NCI-H2029 (cell line): ENCODE measurements at regions not wholly inside any gene's neighbourhood (a gene's known extent, or its start where the extent isn't known, plus 50 kb on each side); places are given as distances from the start of the nearest gene placed in this dataset.
"Not testable (repeated sequence)": the region's sequence is repeated elsewhere in the genome, so short reads cannot be mapped to it uniquely, and the experiment has no call there.

Source experiments
- DNase-seq: peaks from one replicate; lab custom pipeline; 2025; lab: John Stamatoyannopoulos, UW

GRCh38 chr11:37907436-37908218 is 1309.6 kb upstream of the RAG2 start:
- no peak for DNase-seq

- DNase-seq: no peak
These were observed 1307.8 kb upstream of the RAG2 start for GRCh38 chr11:37905707-37906417.

GRCh38 chr11:37896016-37896415 is 1298.0 kb upstream of the RAG2 start:
- DNase-seq: no peak

- DNase-seq: no peak
These were observed 1283.7 kb upstream of the RAG2 start for GRCh38 chr11:37881741-37882140.

- DNase-seq: no peak
These were observed 1263.6 kb upstream of the RAG2 start for GRCh38 chr11:37861671-37862070.

GRCh38 chr11:37858806-37859537 is 1260.9 kb upstream of the RAG2 start:
- not testable (repeated sequence) for DNase-seq

GRCh38 chr11:37858398-37858797 is 1260.4 kb upstream of the RAG2 start:
- no peak for DNase-seq

GRCh38 chr11:37857726-37858125 is 1259.7 kb upstream of the RAG2 start:
- no peak for DNase-seq

- no peak for DNase-seq
These were observed 1251.7 kb upstream of the RAG2 start for GRCh38 chr11:37849706-37850105.

GRCh38 chr11:37843603-37844002 is 1245.6 kb upstream of the RAG2 start:
- DNase-seq: no peak

- no peak for DNase-seq
These were observed 1243.0 kb upstream of the RAG2 start for GRCh38 chr11:37841016-37841415.

- DNase-seq: not testable (repeated sequence)
These were observed 1242.3 kb upstream of the RAG2 start for GRCh38 chr11:37840345-37840744.

- no peak for DNase-seq
These were observed 1232.5 kb upstream of the RAG2 start for GRCh38 chr11:37830529-37830928.

GRCh38 chr11:37817727-37818270 is 1219.8 kb upstream of the RAG2 start:
- DNase-seq: no peak

GRCh38 chr11:37812281-37812880 is 1214.3 kb upstream of the RAG2 start:
- DNase-seq: no peak

- no peak for DNase-seq
These were observed 1213.3 kb upstream of the RAG2 start for GRCh38 chr11:37811349-37811748.

GRCh38 chr11:37804666-37805065 is 1206.6 kb upstream of the RAG2 start:
- DNase-seq: no peak

- DNase-seq: no peak
These were observed 1190.3 kb upstream of the RAG2 start for GRCh38 chr11:37788141-37788877.

- DNase-seq: no peak
These were observed 1188.2 kb upstream of the RAG2 start for GRCh38 chr11:37786214-37786755.

GRCh38 chr11:37774441-37774840 is 1176.4 kb upstream of the RAG2 start:
- DNase-seq: no peak

GRCh38 chr11:37770145-37770544 is 1172.1 kb upstream of the RAG2 start:
- no peak for DNase-seq
